ENCODE measurements at regions not wholly inside any gene's neighbourhood (a gene's known extent, or its start where the extent isn't known, plus 50 kb on each side); places are given as distances from the start of the nearest gene placed in this dataset.

DNA sequence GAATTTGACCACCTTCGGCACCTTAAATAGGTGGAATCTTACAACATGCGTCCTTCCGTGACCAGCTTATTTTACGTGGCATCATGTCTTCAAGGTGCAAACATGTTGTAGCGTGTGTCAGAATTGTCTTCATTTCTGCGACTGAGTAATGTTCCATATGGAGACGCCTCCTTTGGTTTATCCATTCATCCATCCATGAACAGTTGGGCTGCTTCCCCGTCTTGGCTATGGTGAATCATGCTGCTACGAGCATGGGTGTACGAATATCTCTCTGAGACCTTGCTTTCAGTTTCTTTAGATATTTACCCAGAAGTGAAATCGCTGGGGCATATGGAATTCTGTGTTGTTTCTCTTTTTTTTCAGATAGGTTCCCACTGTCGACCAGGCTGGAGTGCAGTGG lies 391.9 kb upstream of the IRX2 start (continued):
- TF ChIP-seq RAD51 (IDR thresholded peaks at IDR 0.05; ENCODE audit: borderline replicate concordance, low read depth), result no peak
- TF ChIP-seq EHMT2 (IDR thresholded peaks at IDR 0.05), result no peak
- no peak for TF ChIP-seq TARDBP (IDR thresholded peaks at IDR 0.05)
- TF ChIP-seq, protein P1, sequence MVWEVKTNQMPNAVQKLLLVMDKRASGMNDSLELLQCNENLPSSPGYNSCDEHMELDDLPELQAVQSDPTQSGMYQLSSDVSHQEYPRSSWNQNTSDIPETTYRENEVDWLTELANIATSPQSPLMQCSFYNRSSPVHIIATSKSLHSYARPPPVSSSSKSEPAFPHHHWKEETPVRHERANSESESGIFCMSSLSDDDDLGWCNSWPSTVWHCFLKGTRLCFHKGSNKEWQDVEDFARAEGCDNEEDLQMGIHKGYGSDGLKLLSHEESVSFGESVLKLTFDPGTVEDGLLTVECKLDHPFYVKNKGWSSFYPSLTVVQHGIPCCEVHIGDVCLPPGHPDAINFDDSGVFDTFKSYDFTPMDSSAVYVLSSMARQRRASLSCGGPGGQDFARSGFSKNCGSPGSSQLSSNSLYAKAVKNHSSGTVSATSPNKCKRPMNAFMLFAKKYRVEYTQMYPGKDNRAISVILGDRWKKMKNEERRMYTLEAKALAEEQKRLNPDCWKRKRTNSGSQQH (CRISPR knock-in tag; IDR thresholded peaks at IDR 0.05), result no peak
- no peak for TF ChIP-seq ZNF197 (CRISPR knock-in tag; IDR thresholded peaks at IDR 0.05; ENCODE audit: low read depth)
- TF ChIP-seq, protein P2, sequence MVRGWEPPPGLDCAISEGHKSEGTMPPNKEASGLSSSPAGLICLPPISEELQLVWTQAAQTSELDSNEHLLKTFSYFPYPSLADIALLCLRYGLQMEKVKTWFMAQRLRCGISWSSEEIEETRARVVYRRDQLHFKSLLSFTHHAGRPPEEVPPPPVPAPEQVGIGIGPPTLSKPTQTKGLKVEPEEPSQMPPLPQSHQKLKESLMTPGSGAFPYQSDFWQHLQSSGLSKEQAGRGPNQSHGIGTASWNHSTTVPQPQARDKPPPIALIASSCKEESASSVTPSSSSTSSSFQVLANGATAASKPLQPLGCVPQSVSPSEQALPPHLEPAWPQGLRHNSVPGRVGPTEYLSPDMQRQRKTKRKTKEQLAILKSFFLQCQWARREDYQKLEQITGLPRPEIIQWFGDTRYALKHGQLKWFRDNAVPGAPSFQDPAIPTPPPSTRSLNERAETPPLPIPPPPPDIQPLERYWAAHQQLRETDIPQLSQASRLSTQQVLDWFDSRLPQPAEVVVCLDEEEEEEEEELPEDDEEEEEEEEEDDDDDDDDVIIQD (CRISPR knock-in tag; IDR thresholded peaks at IDR 0.05), result no peak
- TF ChIP-seq ZC3H11A (IDR thresholded peaks at IDR 0.05; ENCODE audit: low read depth, low read length), result no peak
- TF ChIP-seq, protein P3, sequence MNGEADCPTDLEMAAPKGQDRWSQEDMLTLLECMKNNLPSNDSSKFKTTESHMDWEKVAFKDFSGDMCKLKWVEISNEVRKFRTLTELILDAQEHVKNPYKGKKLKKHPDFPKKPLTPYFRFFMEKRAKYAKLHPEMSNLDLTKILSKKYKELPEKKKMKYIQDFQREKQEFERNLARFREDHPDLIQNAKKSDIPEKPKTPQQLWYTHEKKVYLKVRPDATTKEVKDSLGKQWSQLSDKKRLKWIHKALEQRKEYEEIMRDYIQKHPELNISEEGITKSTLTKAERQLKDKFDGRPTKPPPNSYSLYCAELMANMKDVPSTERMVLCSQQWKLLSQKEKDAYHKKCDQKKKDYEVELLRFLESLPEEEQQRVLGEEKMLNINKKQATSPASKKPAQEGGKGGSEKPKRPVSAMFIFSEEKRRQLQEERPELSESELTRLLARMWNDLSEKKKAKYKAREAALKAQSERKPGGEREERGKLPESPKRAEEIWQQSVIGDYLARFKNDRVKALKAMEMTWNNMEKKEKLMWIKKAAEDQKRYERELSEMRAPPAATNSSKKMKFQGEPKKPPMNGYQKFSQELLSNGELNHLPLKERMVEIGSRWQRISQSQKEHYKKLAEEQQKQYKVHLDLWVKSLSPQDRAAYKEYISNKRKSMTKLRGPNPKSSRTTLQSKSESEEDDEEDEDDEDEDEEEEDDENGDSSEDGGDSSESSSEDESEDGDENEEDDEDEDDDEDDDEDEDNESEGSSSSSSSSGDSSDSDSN (IDR thresholded peaks at IDR 0.05; ENCODE audit: borderline replicate concordance in 1 of 2, low read depth in 2 of 2, low read length in 2 of 2), result no peak
- TF ChIP-seq, protein P4, sequence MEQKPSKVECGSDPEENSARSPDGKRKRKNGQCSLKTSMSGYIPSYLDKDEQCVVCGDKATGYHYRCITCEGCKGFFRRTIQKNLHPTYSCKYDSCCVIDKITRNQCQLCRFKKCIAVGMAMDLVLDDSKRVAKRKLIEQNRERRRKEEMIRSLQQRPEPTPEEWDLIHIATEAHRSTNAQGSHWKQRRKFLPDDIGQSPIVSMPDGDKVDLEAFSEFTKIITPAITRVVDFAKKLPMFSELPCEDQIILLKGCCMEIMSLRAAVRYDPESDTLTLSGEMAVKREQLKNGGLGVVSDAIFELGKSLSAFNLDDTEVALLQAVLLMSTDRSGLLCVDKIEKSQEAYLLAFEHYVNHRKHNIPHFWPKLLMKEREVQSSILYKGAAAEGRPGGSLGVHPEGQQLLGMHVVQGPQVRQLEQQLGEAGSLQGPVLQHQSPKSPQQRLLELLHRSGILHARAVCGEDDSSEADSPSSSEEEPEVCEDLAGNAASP (IDR thresholded peaks at IDR 0.05), result no peak
- TF ChIP-seq JUN (IDR thresholded peaks at IDR 0.05; ENCODE audit: borderline replicate concordance, low read depth, low read length), result no peak
- no peak for TF ChIP-seq JUN (CRISPR knock-in tag; IDR thresholded peaks at IDR 0.05; ENCODE audit: borderline replicate concordance)
